ELR (cell line): ENCODE measurements at regions not wholly inside any gene's neighbourhood (a gene's known extent, or its start where the extent isn't known, plus 50 kb on each side); places are given as distances from the start of the nearest gene placed in this dataset.

ENCODE experiments used
- DNase-seq: peaks from one replicate; pipeline ENCODE4 v3.0.0-alpha.2; 2015; ENCODE audit warnings: low read depth

DNA sequence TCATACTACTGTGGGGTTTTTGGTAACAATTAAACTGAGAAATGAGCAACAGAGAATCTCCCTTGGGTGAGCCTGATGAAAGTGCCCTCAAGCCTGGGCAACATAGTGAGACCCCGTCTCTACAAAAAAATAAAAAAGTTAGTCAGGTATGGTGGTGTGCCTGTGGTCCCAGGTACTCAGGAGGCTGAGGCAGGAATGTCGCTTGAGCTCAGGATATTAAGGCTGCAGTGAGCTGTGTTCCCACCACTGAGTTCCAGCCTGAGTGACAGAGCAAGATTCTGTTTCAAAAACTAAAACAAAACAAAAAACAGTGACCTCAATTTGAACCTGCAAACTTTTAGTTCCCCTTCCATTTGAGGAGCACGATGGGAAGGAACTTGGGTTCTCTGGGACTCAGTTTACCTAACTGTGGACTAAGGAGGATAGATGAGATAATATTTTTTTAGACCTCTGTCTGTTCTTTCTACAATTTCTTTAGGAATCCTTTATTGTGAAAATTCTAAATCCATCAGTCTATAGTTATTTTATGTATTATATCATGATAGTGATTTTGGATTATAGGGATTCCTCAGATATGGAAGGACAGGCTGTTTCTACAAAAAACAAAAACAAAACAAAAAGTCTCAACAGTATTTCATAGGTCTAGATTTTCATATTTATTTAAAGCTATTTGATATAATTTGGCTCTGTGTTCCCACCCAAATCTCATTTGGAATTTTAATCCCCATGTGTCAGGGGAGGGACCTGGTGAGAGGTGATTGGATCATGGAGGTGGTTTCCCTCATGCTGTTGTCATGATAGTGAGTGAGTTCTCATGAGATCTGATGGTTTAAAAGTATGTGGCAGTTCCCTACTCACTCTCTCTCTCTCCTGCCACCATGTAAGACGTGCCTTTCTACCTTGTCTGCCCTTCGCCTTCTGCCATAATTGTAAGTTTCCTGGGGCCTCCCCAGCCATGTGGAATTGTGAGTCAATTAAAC lies 178.6 kb downstream of the MYCN start:
- no peak for DNase-seq

- DNase-seq, result no peak
These were observed 177.7 kb downstream of the MYCN start for GRCh38 chr2:16117791-16118610.

GRCh38 chr2:16117021-16117700 lies 176.8 kb downstream of the MYCN start:
- no peak for DNase-seq

GRCh38 chr2:16115881-16116830 lies 175.8 kb downstream of the MYCN start:
- no peak for DNase-seq

DNA sequence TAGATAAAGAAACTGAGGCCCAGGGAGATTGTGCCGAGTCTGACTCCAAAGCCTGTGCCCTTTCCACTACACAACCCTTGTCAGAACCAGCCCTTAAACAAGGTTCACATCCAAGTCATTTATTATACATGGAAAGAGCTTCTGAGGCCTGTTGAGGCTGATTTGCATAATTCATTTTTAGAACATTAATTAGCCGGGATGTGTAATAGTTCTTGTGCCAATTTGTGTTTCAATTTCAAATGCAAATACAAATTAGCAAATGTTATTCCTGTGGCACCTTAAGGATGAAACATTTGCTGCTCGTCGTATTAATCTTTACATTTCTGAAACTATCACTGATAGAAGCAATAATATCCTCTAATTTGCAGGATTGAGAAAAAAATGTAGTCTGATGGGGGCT lies 174.9 kb downstream of the MYCN start:
- DNase-seq, result no peak

DNA sequence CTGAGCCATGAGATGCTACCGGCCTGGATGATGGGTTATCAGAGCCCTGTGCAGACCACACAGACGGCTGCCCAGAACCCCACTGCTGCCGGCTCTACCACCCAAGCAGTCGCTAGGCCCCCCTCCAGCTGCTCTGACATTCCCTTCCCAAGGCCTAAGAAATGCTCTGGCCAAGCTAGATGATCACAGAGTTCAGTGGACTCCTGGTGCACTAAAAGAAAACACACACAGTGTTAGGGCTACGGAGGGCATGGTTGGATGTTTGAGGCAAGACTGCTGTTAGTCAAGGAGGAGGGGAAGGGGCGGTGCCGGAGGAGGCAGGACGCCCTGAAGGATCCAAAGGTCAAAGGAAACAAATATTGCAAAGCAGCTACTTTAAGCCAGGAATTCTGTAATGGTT lies 174.5 kb downstream of the MYCN start:
- DNase-seq, result no peak

- no peak for DNase-seq
These were observed 173.7 kb downstream of the MYCN start for GRCh38 chr2:16114070-16114469.

GRCh38 chr2:16113568-16113967 lies 173.2 kb downstream of the MYCN start:
- DNase-seq, result no peak

DNA sequence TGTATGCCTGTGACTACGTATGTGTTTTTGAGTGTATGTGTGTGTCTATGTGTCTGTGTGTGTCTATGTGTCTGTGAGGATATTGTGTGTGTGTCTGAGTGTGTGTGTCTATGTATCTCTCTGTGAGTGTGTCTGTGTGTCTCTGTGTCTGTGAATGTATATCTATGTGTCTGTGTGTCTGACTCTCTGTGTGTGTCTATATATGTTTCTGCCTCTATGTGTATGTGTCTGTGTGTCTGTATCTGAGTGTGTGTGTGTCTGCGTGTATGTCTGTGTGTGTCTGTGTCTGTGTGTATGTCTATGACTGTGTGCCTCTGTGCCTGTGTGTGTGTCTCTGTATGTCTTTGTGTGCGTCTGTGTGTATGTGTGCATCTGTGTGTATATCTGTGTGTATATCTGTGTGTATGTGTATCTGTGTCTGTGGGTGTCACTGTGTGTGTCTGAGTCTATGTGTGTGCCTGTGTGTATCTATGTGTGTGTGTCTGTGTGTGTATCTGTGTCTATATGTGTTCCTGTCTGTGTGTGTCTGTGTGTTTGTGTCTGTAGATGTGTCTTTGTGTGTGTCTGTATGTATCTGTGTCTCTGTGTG lies 172.7 kb downstream of the MYCN start:
- DNase-seq, result no peak

DNA sequence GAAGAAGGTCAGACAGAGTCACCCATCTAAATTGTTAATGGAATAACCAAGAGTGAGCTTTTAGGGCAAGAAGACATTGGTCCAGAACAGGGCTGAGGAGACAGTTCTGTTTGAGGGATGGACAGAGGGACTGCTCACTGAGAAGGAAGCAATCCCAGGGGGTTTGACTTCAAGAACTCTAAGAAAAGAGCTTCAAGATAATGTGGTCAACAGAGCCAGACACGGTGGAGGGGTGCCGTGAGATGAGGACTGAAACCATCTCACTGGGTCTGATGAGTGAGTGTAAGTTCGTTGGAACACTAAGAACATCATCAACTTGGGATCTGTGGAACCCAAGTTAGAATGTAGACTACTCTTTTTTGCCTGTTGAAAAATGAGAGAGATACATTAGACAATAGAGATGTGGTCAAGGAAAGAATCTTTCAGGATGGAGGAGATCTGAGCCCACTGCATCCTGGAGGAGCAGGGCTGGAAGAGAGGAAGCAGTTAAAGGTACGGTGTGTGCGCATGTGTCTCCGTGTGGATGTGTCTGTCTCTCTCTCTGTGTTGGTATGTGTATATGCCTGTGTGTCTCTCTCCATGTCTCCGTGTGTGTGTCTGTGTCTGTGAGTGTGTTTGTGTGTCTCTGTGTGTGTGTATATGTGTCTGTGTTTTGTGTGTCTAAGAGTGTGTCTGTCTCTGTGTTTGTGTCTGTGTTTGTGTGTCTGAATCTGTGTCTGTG lies 172.1 kb downstream of the MYCN start:
- no peak for DNase-seq

GRCh38 chr2:16111838-16112210 lies 171.5 kb downstream of the MYCN start:
- DNase-seq, result no peak

DNA sequence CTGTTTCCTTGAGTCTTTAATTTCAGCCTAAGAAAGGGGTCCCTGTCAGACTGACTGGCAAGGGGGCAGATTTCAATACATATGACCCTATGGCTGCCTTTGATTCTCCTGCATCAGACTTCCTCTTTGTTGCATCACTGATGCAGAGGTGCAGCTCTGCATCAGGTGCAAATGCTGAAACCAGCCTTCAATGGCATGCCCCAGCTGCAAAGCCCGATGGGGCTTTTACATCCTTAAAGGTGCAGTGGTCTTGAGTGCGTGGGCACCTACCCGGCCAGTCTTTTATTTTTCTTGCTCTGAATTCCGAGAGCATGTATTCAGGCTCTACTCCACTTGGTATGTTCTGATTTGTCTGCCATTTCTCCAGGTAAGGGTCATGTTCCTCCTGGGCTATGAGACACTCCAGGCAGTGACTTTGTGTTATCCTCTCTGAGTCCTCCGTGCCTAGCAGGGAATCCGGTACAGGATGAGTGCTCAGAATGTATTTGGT lies 169.5 kb downstream of the MYCN start:
- no peak for DNase-seq

DNA sequence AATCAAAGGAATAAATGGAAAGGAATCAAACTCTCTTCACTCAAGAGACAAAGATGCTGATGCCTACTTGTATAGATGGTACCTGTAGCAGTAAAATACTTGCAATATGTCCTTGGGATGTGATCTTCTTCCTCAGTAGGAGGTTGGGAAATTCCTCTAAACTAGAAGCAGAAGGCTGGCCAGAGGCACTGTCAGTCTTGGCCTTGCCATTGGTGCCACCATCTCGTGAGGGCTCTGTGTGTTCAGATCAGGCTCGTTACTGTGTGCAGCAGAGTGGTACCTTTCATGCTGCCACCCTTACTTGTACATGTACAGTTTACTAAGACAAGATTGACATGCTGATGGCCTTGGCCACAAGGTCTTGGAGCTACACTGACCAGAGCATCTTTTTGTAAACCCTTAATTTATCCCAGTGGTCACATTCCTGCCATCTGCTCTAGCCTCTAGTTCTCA lies 169.0 kb downstream of the MYCN start:
- no peak for DNase-seq

DNA sequence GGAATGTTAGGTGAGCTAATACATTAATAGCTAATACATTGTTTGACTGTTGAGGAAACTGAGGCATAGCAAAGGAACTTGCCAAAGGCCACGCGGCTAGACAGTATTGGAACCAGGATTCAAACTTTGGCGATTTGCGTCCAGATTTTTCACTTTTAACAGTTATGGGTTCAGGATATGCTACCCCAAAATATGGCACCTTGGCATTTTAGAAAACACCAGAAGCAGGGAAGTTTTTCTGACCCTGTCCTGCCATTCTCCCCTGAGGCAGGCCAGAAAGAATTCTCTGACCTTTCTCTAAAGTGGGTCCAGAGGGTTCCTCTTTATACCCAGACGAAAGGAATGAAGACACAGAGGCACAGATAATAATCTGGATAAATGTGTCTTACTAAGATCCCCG lies 166.9 kb downstream of the MYCN start:
- no peak for DNase-seq

DNA sequence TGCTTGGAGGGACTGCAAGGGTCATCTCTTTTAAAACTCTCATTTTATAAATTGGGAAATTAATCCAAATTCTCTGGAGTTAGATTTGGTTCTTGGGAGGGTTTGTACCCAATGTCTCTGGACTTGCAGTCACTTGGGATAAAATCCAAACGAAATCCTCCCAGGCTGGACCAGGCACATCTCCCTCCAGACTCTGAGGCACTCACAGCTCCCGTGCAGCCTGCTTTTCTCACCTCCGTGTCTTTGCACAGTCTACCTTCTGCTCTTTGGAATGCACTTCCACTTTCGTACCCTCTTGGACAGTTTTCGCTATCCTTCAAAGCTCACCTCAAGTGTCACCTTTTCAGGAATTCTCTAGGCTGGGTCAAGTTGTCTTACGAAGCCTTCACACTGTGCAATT lies 166.3 kb downstream of the MYCN start:
- no peak for DNase-seq

- DNase-seq, result no peak
These were observed 165.4 kb downstream of the MYCN start for GRCh38 chr2:16105669-16106281.

DNA sequence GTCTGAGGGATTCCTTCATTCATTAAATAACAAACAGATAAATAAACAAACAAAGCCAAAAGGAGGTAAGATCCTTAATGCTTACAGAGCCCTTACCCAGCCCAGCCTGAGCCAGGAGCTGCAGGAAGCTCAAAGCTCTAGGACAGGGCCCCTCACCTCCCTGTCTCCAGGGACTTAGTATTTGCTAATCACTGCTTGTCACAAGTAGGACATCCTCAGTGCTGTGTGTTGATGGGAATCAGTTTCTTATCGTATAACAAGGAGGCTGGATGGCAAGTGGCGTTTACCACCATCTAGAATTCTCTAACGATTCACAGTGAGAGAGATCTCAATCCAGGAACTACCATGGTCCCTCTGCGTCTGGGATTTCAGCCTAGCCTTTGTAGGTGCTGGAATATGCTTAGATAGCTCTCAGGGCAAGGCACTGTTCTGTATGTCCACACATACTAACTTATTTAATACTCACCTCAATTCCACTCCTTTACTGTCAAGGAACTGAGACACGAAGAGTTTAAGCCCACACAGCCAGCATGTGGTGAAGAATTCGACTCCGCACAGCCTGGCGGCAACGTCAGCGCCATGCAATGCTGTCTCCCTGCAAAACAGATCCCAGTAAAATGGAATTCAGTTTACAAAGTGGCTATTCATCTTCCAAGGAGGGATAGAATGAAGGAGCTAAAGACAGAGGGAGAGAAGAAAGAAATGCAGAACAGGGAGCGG lies 164.8 kb downstream of the MYCN start:
- DNase-seq, result no peak

DNA sequence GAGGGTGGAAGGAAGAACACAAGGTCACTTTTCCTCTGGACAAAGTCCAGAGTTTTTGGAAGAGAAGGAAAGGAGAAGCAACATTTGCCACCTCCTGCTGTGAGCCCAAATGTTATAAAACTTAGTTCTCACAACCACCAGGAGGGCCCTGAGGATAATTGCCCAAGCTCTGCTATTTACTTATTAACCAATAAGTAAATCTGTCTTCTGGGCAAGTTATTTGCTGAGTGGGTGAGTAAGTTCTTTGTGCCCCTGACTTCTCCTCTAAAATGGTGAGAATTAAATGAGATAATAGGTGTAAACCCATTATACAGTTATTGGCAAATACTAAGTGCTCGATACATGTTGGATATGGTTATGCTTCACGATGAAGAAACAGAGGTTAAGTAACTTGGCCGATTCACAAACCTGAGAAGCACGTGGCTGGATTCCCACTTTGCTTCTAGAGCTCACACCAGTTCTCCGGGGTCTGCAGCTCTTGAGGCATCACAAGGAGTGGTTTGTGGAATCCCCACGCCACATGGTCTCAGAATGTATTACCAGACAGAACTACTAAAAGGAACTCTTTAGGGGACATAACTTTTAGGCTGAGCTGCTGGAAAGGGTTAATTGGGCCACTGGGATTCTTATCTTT lies 164.1 kb downstream of the MYCN start:
- no peak for DNase-seq
